DOHH2 (cell line): ENCODE measurements at regions not wholly inside any gene's neighbourhood (a gene's known extent, or its start where the extent isn't known, plus 50 kb on each side); places are given as distances from the start of the nearest gene placed in this dataset.

Source experiments
- H3F3A ChIP-seq: fragments of 200-600 bp; sonication (generic), shearing (Covaris generic); 2 replicates; pipeline ENCODE4 v1.6.0; 2016; ENCODE audit warnings: antibody characterized with exemption, mild to moderate bottlenecking; ENCODE audit not compliant: control insufficient read depth, insufficient read depth
- H3K27ac ChIP-seq: fragments of 200-600 bp; sonication (generic); 2 replicates; pipeline ENCODE4 v1.5.1; 2014; ENCODE audit warnings: low read depth, mild to moderate bottlenecking, low read length, moderate library complexity
- H3K27me3 ChIP-seq: fragments of 200-600 bp; sonication (generic); 2 replicates; pipeline ENCODE4 v1.6.1; 2014; ENCODE audit warnings: mild to moderate bottlenecking, low read length, mixed read lengths; ENCODE audit not compliant: control insufficient read depth
- H3K36me3 ChIP-seq: fragments of 200-600 bp; sonication (generic); 2 replicates; pipeline ENCODE4 v1.6.1; 2014; ENCODE audit warnings: mild to moderate bottlenecking, low read length, moderate library complexity, mixed read lengths; ENCODE audit not compliant: control insufficient read depth
- H3K4me1 ChIP-seq: fragments of 200-600 bp; sonication (generic); 2 replicates; pipeline ENCODE4 v1.6.1; 2014; ENCODE audit warnings: mild to moderate bottlenecking, low read length, mixed read lengths; ENCODE audit not compliant: control insufficient read depth
- H3K4me2 ChIP-seq: fragments of 200-600 bp; sonication (generic); 2 replicates; pipeline ENCODE4 v1.6.0; 2014; ENCODE audit warnings: mild to moderate bottlenecking, low read length, moderate library complexity
- H3K4me3 ChIP-seq: fragments of 200-600 bp; sonication (generic); 2 replicates; pipeline ENCODE4 v1.5.1; 2014; ENCODE audit warnings: mild to moderate bottlenecking, low read length, mixed read lengths
- H3K79me2 ChIP-seq: fragments of 200-600 bp; sonication (generic); 2 replicates; pipeline ENCODE4 v1.6.1; 2014; ENCODE audit warnings: mild to moderate bottlenecking, low read length, mixed read lengths; ENCODE audit not compliant: control insufficient read depth
- H3K9me2 ChIP-seq: fragments of 200-600 bp; sonication (generic); replicated peaks from 2 replicates; pipeline ENCODE4 v1.6.1; 2014; ENCODE audit warnings: mild to moderate bottlenecking, low read length, mixed read lengths; ENCODE audit not compliant: control insufficient read depth
- H3K9me3 ChIP-seq: fragments of 200-600 bp; sonication (generic); 2 replicates; pipeline ENCODE4 v1.6.1; 2014; ENCODE audit warnings: antibody characterized with exemption, low read length, mixed read lengths; ENCODE audit not compliant: control insufficient read depth, insufficient read depth
- H4K20me1 ChIP-seq: fragments of 200-600 bp; sonication (generic); 2 replicates; pipeline ENCODE4 v1.6.0; 2014; ENCODE audit warnings: low read depth, mild to moderate bottlenecking, antibody characterized with exemption, low read length, moderate library complexity; ENCODE audit not compliant: control insufficient read depth, insufficient read depth
- EZH2phosphoT487 ChIP-seq: fragments of 200-600 bp; sonication (generic); IDR thresholded peaks from 2 replicates; pipeline ENCODE4 v1.6.1; 2017; ENCODE audit warnings: borderline replicate concordance, mild to moderate bottlenecking, antibody characterized with exemption, low read length, moderate library complexity, mixed read lengths
- TF ChIP-seq, protein P1 (sequence below): fragments of 200-600 bp; sonication (generic); IDR thresholded peaks from one replicate; pipeline ENCODE4 v1.5.1; 2014; ENCODE audit warnings: antibody characterized with exemption, mild to moderate bottlenecking, low read depth, low read length; ENCODE audit not compliant: poor library complexity, severe bottlenecking

DNA sequence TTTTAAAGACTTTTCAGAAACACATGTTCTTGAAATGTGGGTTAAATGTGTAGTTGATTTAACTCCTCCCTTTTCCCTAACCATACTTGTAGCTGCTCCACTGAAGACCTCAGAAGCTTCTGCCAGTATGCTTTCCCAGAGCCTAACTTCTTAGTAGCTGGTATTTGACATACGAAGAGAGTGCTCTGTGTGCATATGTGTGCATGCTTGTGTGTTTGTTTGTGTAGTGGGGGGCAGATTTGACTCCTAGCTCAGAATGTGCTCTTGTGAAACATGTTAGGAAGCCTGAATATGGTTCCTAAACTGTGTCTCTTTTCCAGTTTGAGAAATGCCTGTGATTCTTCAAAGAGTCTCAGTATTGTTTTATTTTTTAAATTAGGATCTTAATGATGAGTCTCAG lies 420.4 kb downstream of the PCNX1 start:
- Histone ChIP-seq H3K79me2 (peaks cover 97% of the 10 kb centered on the region), H3K9me3 (no peaks in the 10 kb centered on the region), H3K9me2 (no peaks in the 10 kb centered on the region), H3K27ac (no peak overlapping the region), H3K4me2 (no peak overlapping the region), H3K4me3 (no peak overlapping the region), H3K4me1 (peaks cover 59% of the 10 kb centered on the region), H4K20me1 (no peaks in the 10 kb centered on the region), H3K27me3 (no peaks in the 10 kb centered on the region), H3F3A (peaks cover 5% of the 10 kb centered on the region), H3K36me3 (0 out of 2 replicates have a peak, but pooled peaks cover 3% of the 10 kb centered on the region)
- TF ChIP-seq, protein P1, sequence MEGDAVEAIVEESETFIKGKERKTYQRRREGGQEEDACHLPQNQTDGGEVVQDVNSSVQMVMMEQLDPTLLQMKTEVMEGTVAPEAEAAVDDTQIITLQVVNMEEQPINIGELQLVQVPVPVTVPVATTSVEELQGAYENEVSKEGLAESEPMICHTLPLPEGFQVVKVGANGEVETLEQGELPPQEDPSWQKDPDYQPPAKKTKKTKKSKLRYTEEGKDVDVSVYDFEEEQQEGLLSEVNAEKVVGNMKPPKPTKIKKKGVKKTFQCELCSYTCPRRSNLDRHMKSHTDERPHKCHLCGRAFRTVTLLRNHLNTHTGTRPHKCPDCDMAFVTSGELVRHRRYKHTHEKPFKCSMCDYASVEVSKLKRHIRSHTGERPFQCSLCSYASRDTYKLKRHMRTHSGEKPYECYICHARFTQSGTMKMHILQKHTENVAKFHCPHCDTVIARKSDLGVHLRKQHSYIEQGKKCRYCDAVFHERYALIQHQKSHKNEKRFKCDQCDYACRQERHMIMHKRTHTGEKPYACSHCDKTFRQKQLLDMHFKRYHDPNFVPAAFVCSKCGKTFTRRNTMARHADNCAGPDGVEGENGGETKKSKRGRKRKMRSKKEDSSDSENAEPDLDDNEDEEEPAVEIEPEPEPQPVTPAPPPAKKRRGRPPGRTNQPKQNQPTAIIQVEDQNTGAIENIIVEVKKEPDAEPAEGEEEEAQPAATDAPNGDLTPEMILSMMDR, result no peak
- TF ChIP-seq EZH2phosphoT487, result no peak

DNA sequence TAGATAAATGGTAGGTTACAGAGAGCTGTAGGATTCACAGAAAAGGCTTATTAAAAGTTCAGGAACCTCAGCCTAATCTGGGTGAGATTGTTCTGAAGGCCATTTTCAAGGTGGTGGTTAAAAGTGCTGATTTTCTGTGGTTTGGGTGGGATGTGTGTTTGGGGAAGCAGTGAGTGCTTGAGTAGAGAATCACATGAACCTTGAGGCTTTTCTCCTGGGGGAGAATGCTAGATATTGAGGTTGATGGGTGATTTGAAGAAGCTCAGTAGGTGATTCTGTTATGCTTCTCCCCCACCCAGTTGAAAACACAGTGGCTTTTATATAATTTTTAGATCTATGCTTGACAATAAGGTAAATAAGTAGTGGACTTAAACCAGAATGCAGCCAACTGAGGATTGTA lies 420.9 kb downstream of the PCNX1 start:
- no peak overlapping the region for H3K27ac ChIP-seq
- TF ChIP-seq, protein P1, result no peak
- TF ChIP-seq EZH2phosphoT487, result no peak
- H3F3A ChIP-seq, result no peaks in the 10 kb centered on the region
- H3K4me3 ChIP-seq, result no peak overlapping the region
- no peaks in the 10 kb centered on the region for H4K20me1 ChIP-seq
- H3K27me3 ChIP-seq, result no peaks in the 10 kb centered on the region
- H3K4me1 ChIP-seq, result peaks cover 54% of the 10 kb centered on the region
- no peaks in the 10 kb centered on the region for H3K9me2 ChIP-seq
- peaks cover 6% of the 10 kb centered on the region; the same call in 1 of the 2 replicates for H3K36me3 ChIP-seq
- H3K79me2 ChIP-seq, result peaks cover 95% of the 10 kb centered on the region
- H3K4me2 ChIP-seq, result no peak overlapping the region
- H3K9me3 ChIP-seq, result no peaks in the 10 kb centered on the region

DNA sequence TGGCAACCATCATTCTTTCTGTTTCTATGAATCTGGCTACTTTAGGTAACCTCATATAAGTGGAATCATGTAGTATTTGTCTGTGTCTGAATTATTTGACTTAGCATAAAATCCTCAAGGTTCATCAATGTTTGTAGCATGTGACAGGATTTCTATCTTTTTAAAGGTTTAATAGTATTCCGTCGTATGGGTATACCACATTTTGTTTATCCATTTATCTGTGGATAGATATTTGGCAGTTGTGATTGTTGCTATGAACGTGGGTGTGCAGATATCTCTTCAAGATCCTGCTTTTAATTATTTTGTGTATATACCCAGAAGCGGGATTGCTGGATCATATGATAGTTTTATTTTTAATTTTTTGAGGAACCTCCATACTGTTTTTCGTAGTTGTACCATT lies 421.7 kb downstream of the PCNX1 start:
- no peaks in the 10 kb centered on the region for H4K20me1 ChIP-seq
- H3K79me2 ChIP-seq, result peaks cover 95% of the 10 kb centered on the region
- H3K9me2 ChIP-seq, result no peaks in the 10 kb centered on the region
- H3K4me3 ChIP-seq, result no peak overlapping the region
- no peak overlapping the region for H3K4me2 ChIP-seq
- no peak overlapping the region for H3K27ac ChIP-seq
- H3K36me3 ChIP-seq, result peaks cover 7% of the 10 kb centered on the region; the same call in 1 of the 2 replicates
- no peaks in the 10 kb centered on the region for H3F3A ChIP-seq
- TF ChIP-seq EZH2phosphoT487, result no peak
- TF ChIP-seq, protein P1, result no peak
- H3K4me1 ChIP-seq, result peaks cover 46% of the 10 kb centered on the region
- H3K9me3 ChIP-seq, result no peaks in the 10 kb centered on the region
- H3K27me3 ChIP-seq, result no peaks in the 10 kb centered on the region
